SK-N-SH (cell line): ENCODE measurements at regions not wholly inside any gene's neighbourhood (a gene's known extent, or its start where the extent isn't known, plus 50 kb on each side); places are given as distances from the start of the nearest gene placed in this dataset.

Experiments
- CTCF ChIA-PET: fragments of 300-600, 350-600 bp; formaldehyde crosslinking; extraction: SDS; loops from one replicate; lab custom pipeline; 2021; lab: Yijun Ruan, JAX
- POLR2A ChIA-PET: fragments of 350-600 bp; sonication (Branson Sonifier 250); formaldehyde crosslinking; extraction: SDS; loops from one replicate; lab custom pipeline; 2020; ENCODE audit warnings: antibody characterized with exemption, inconsistent platforms; lab: Yijun Ruan, JAX
- DNase-seq: peaks from one replicate; pipeline ENCODE4 v3.0.0; 2012
- H2AFZ ChIP-seq: fragments of 200-600 bp; sonication (generic); 2 replicates; pipeline ENCODE4 v1.8.1; 2016; ENCODE audit warnings: antibody characterized with exemption, mild to moderate bottlenecking, low read depth
- H3F3A ChIP-seq: fragments of 200-600 bp; sonication (generic); replicated peaks from 2 replicates; pipeline ENCODE3; 2016; ENCODE audit warnings: antibody characterized with exemption, mild to moderate bottlenecking; ENCODE audit not compliant: insufficient read depth
- H3K27ac ChIP-seq, 2 experiments: fragments of 200-500 bp in 1 of 2; fragments of 200-600 bp in 1 of 2; sonication (Bioruptor generic) in 1 of 2; sonication (generic), shearing (Covaris generic) in 1 of 2; 2 replicates each; pipeline versions ENCODE4 v1.5.1 to v1.6.1; 2014 to 2016; ENCODE audit warnings: low read depth in 2 of 2, inconsistent platforms in 1 of 2, low read length in 1 of 2, mild to moderate bottlenecking in 1 of 2, mixed read lengths in 1 of 2
- H3K27me3 ChIP-seq: fragments of 200-600 bp; sonication (generic), shearing (Covaris generic); 2 replicates; pipeline ENCODE4 v1.6.1; 2016; ENCODE audit warnings: mixed run types; ENCODE audit not compliant: insufficient read depth
- H3K36me3 ChIP-seq, 2 experiments: fragments of 200-500 bp in 1 of 2; fragments of 200-600 bp in 1 of 2; sonication (Bioruptor generic) in 1 of 2; sonication (generic) in 1 of 2; replicated peaks in 1 of 2; 2 replicates each; pipeline versions ENCODE3 to v1.5.1; 2014 to 2016; ENCODE audit warnings: low read length in 1 of 2, mild to moderate bottlenecking in 1 of 2; ENCODE audit not compliant: insufficient read depth in 2 of 2, control insufficient read depth in 1 of 2
- H3K4me1 ChIP-seq, 2 experiments: fragments of 200-500 bp in 1 of 2; fragments of 200-600 bp in 1 of 2; sonication (Bioruptor generic) in 1 of 2; sonication (generic), shearing (Covaris generic) in 1 of 2; 2 replicates each; pipeline versions ENCODE4 v1.5.1 to v1.6.1; 2014 to 2016; ENCODE audit warnings: low read depth in 1 of 2, low read length in 1 of 2, mixed run types in 1 of 2; ENCODE audit not compliant: insufficient read depth in 2 of 2, control insufficient read depth in 1 of 2
- H3K4me2 ChIP-seq: fragments of 200-600 bp; sonication (generic), shearing (Covaris generic); 2 replicates; pipeline ENCODE4 v1.6.1; 2017; ENCODE audit warnings: mixed run types
- H3K4me3 ChIP-seq, 2 experiments: fragments of 200-500 bp in 1 of 2; fragments of 200-600 bp in 1 of 2; sonication (Bioruptor generic) in 1 of 2; sonication (generic), shearing (Covaris generic) in 1 of 2; 2 replicates each; pipeline versions ENCODE4 v1.5.1 to v1.8.1; 2014 to 2016; ENCODE audit warnings: low read depth in 2 of 2, inconsistent platforms in 1 of 2, low read length in 1 of 2, mild to moderate bottlenecking in 1 of 2, mixed read lengths in 1 of 2, moderate library complexity in 1 of 2
- H3K79me2 ChIP-seq: fragments of 200-600 bp; sonication (generic); 2 replicates; pipeline ENCODE4 v1.8.1; 2017; ENCODE audit warnings: mild to moderate bottlenecking; ENCODE audit not compliant: insufficient read depth
- H3K9ac ChIP-seq: fragments of 200-600 bp; sonication (generic); 2 replicates; pipeline ENCODE4 v1.6.1; 2017; ENCODE audit warnings: mixed run types
- H3K9me2 ChIP-seq: fragments of 200-600 bp; sonication (generic); 2 replicates; pipeline ENCODE4 v1.6.1; 2017; ENCODE audit warnings: mixed run types
- H3K9me3 ChIP-seq: fragments of 200-600 bp; sonication (generic); 2 replicates; pipeline ENCODE4 v1.6.1; 2017; ENCODE audit warnings: mixed run types, mild to moderate bottlenecking, moderate library complexity
- H4K20me1 ChIP-seq: fragments of 200-600 bp; sonication (generic); 2 replicates; pipeline ENCODE4 v1.6.1; 2017; ENCODE audit warnings: mild to moderate bottlenecking, mixed run types; ENCODE audit not compliant: insufficient read depth
- CHD2 ChIP-seq: fragments of 150-350 bp; IDR thresholded peaks from 2 replicates; pipeline ENCODE4 v1.6.1; 2018; ENCODE audit warnings: low read length; ENCODE audit not compliant: partially characterized antibody
- CTCF ChIP-seq: fragments of 200-600 bp; sonication (generic); IDR thresholded peaks from 2 replicates; pipeline ENCODE4 v1.6.1; 2017; ENCODE audit warnings: antibody characterized with exemption, mild to moderate bottlenecking, moderate library complexity
- ELF1 ChIP-seq: IDR thresholded peaks from 2 replicates; pipeline ENCODE4 v1.4.0; 2012
- FOSL2 ChIP-seq: IDR thresholded peaks from 2 replicates; pipeline ENCODE4 v1.4.0; 2012; ENCODE audit warnings: low read depth, mild to moderate bottlenecking, moderate library complexity, borderline replicate concordance
- FOXJ3 ChIP-seq: sonication (generic); formaldehyde crosslinking; IDR thresholded peaks from 2 replicates; pipeline ENCODE4 v1.5.1; 2020; ENCODE audit warnings: mild to moderate bottlenecking, missing genetic modification reagents
- FOXM1 ChIP-seq: IDR thresholded peaks from 2 replicates; pipeline ENCODE4 v1.4.0; 2012; ENCODE audit warnings: low read depth, mild to moderate bottlenecking
- GABPA ChIP-seq: IDR thresholded peaks from 2 replicates; pipeline ENCODE4 v1.4.0; 2012; ENCODE audit warnings: low read depth, mild to moderate bottlenecking
- GATA2 ChIP-seq: sonication (generic); formaldehyde crosslinking; IDR thresholded peaks from 2 replicates; pipeline ENCODE4 v1.5.0; 2020; ENCODE audit warnings: mild to moderate bottlenecking, missing genetic modification reagents
- JUND ChIP-seq: IDR thresholded peaks from 2 replicates; pipeline ENCODE4 v1.4.0; 2012
- MEF2A ChIP-seq: IDR thresholded peaks from 2 replicates; pipeline ENCODE4 v1.4.0; 2012; ENCODE audit warnings: low read depth, borderline replicate concordance
- NFIC ChIP-seq: IDR thresholded peaks from 2 replicates; pipeline ENCODE4 v1.4.0; 2012; ENCODE audit warnings: borderline replicate concordance
- POLR2AphosphoS5 ChIP-seq: IDR thresholded peaks from 2 replicates; pipeline ENCODE4 v1.6.1; 2012; ENCODE audit warnings: low read depth, low read length
- RFX5 ChIP-seq: IDR thresholded peaks from 2 replicates; pipeline ENCODE4 v1.6.1; 2012; ENCODE audit warnings: mild to moderate bottlenecking, improper control_type of control experiment, low read length
- SIN3A ChIP-seq: IDR thresholded peaks from 2 replicates; pipeline ENCODE4 v1.6.1; 2012; ENCODE audit warnings: low read depth, mild to moderate bottlenecking, low read length, moderate library complexity, borderline replicate concordance
- SMC3 ChIP-seq: IDR thresholded peaks from 2 replicates; pipeline ENCODE4 v1.6.1; 2012; ENCODE audit warnings: low read depth, low read length, improper control_type of control experiment
- TAF1 ChIP-seq: IDR thresholded peaks from 2 replicates; pipeline ENCODE4 v1.6.1; 2012; ENCODE audit warnings: low read depth, mild to moderate bottlenecking, low read length, moderate library complexity, borderline replicate concordance
- USF1 ChIP-seq: IDR thresholded peaks from 2 replicates; pipeline ENCODE4 v1.4.0; 2012; ENCODE audit warnings: low read depth, borderline replicate concordance
- ZBTB33 ChIP-seq: IDR thresholded peaks from 2 replicates; pipeline ENCODE4 v1.4.0; 2012; ENCODE audit warnings: low read depth, borderline replicate concordance
- WGBS: methylation state at CpG from one replicate; pipeline ENCODE4 v1.1.6; 2017; ENCODE audit warnings: low lambda C conversion rate; 5-methylcytosine and 5-hydroxymethylcytosine counted together

- no peaks in the 10 kb centered on the region for H3K36me3 ChIP-seq
- POLR2A ChIA-PET = no interaction called here
- WGBS = 46% methylated on average over 3 of the region's 3 CpGs
- no peak overlapping the region for H3K9ac ChIP-seq
- no peaks in the 10 kb centered on the region for H3K79me2 ChIP-seq
- TF ChIP-seq CTCF = no peak
- TF ChIP-seq JUND = no peak
- TF ChIP-seq ZBTB33 = no peak
- TF ChIP-seq RFX5 = no peak
- TF ChIP-seq CHD2 = no peak
- no peak for TF ChIP-seq FOXM1
- no peak for TF ChIP-seq GATA2
- no peak for TF ChIP-seq GABPA
- no peak for TF ChIP-seq MEF2A
- no peak for TF ChIP-seq SMC3
- TF ChIP-seq FOXJ3 (CRISPR knock-in tag) = no peak
- TF ChIP-seq ELF1 = no peak
- TF ChIP-seq SIN3A = no peak
- TF ChIP-seq NFIC = no peak
- no peak for TF ChIP-seq TAF1
- TF ChIP-seq FOSL2 = no peak
- TF ChIP-seq POLR2AphosphoS5 = no peak
- no peak for TF ChIP-seq USF1
- TF ChIP-seq, all 33 proteins: peak for 0
- H3K4me2 ChIP-seq = no peak overlapping the region
- no peak overlapping the region for H3K4me3 ChIP-seq
- H3K4me1 ChIP-seq = no peaks in the 10 kb centered on the region
- DNase-seq = no peak
- no peaks in the 10 kb centered on the region for H4K20me1 ChIP-seq
- H3K27me3 ChIP-seq = no peaks in the 10 kb centered on the region
- CTCF ChIA-PET = no interaction called here
- H3K9me3 ChIP-seq = no peaks in the 10 kb centered on the region
- no peaks in the 10 kb centered on the region for H3F3A ChIP-seq
- H3K27ac ChIP-seq = no peak overlapping the region
- H3K9me2 ChIP-seq = no peaks in the 10 kb centered on the region
- H2AFZ ChIP-seq = no peak overlapping the region
Observed at GRCh38 chr4:135281230-135281629, 1079.6 kb upstream of the PABPC4L start.
